ENCODE measurements at regions not wholly inside any gene's neighbourhood (a gene's known extent, or its start where the extent isn't known, plus 50 kb on each side); places are given as distances from the start of the nearest gene placed in this dataset.

GRCh38 chr11:20311444-20311843 is 52.1 kb upstream of the HTATIP2 start:
- CTCF ChIA-PET, result no interaction called here
- DNase-seq (ENCODE audit: extremely low spot score), result no peak
- TF ChIP-seq ZNF384 (IDR thresholded peaks at IDR 0.05) (no peak), CTBP1 (IDR thresholded peaks at IDR 0.05; ENCODE audit: borderline replicate concordance) (no peak), PKNOX1 (IDR thresholded peaks at IDR 0.05) (no peak), FOXM1 (IDR thresholded peaks at IDR 0.05; ENCODE audit: borderline replicate concordance) (no peak), SP1 (IDR thresholded peaks at IDR 0.05) (no peak), ARNT (IDR thresholded peaks at IDR 0.05) (no peak), ELF4 (IDR thresholded peaks at IDR 0.05) (no peak), NFRKB (IDR thresholded peaks at IDR 0.05) (no peak), FOXK2 (IDR thresholded peaks at IDR 0.05) (no peak), L3MBTL2 (conservative IDR thresholded peaks at IDR 0.05) (no peak), LEF1 (IDR thresholded peaks at IDR 0.05; ENCODE audit: borderline replicate concordance) (no peak), SUZ12 (IDR thresholded peaks at IDR 0.05) (no peak), FOXA1 (IDR thresholded peaks at IDR 0.05) (no peak), HDGF (IDR thresholded peaks at IDR 0.05; ENCODE audit: borderline replicate concordance) (no peak)
- POLR2A ChIA-PET, result no interaction called here

GRCh38 chr11:20310596-20311394 is 52.7 kb upstream of the HTATIP2 start:
- no peak for DNase-seq (ENCODE audit: extremely low spot score)
- TF ChIP-seq ARNT (IDR thresholded peaks at IDR 0.05), result no peak
- no peak for TF ChIP-seq SP1 (IDR thresholded peaks at IDR 0.05)
- ChIA-PET POLR2A (no interaction called here), CTCF (no interaction called here)

- TF ChIP-seq SUZ12 (IDR thresholded peaks at IDR 0.05) (no peak), FOXM1 (IDR thresholded peaks at IDR 0.05; ENCODE audit: borderline replicate concordance) (no peak), LEF1 (IDR thresholded peaks at IDR 0.05; ENCODE audit: borderline replicate concordance) (no peak), ELF4 (IDR thresholded peaks at IDR 0.05) (no peak), ZNF384 (IDR thresholded peaks at IDR 0.05) (no peak), TARDBP (IDR thresholded peaks at IDR 0.05) (no peak), SP1 (IDR thresholded peaks at IDR 0.05) (no peak), CTBP1 (IDR thresholded peaks at IDR 0.05; ENCODE audit: borderline replicate concordance) (no peak), ARNT (IDR thresholded peaks at IDR 0.05) (no peak), NFRKB (IDR thresholded peaks at IDR 0.05) (no peak), BHLHE40 (IDR thresholded peaks at IDR 0.05; ENCODE audit: borderline replicate concordance) (no peak), PKNOX1 (IDR thresholded peaks at IDR 0.05) (no peak), L3MBTL2 (conservative IDR thresholded peaks at IDR 0.05) (no peak), HDGF (IDR thresholded peaks at IDR 0.05; ENCODE audit: borderline replicate concordance) (no peak)
- POLR2A ChIA-PET, result no interaction called here
- CTCF ChIA-PET, result no interaction called here
- no peak for DNase-seq (ENCODE audit: extremely low spot score)
These were observed 53.4 kb upstream of the HTATIP2 start for GRCh38 chr11:20310137-20310536.

GRCh38 chr11:20309231-20310025 is 54.1 kb upstream of the HTATIP2 start:
- CTCF ChIA-PET, result no interaction called here
- POLR2A ChIA-PET, result no interaction called here
- TF ChIP-seq FOXK2 (IDR thresholded peaks at IDR 0.05) (no peak), PKNOX1 (IDR thresholded peaks at IDR 0.05) (no peak), FOXA1 (IDR thresholded peaks at IDR 0.05) (no peak), FOXM1 (IDR thresholded peaks at IDR 0.05; ENCODE audit: borderline replicate concordance) (no peak), LEF1 (IDR thresholded peaks at IDR 0.05; ENCODE audit: borderline replicate concordance) (no peak), SP1 (IDR thresholded peaks at IDR 0.05) (no peak), ELF4 (IDR thresholded peaks at IDR 0.05) (no peak), ARNT (IDR thresholded peaks at IDR 0.05) (no peak)
- DNase-seq (ENCODE audit: extremely low spot score), result no peak

GRCh38 chr11:20308601-20309000 is 54.9 kb upstream of the HTATIP2 start:
- no peak for TF ChIP-seq CTBP1 (IDR thresholded peaks at IDR 0.05; ENCODE audit: borderline replicate concordance)
- TF ChIP-seq ELF4 (IDR thresholded peaks at IDR 0.05), result no peak
- no peak for TF ChIP-seq L3MBTL2 (conservative IDR thresholded peaks at IDR 0.05)
- no peak for TF ChIP-seq FOXA1 (IDR thresholded peaks at IDR 0.05)
- no peak for TF ChIP-seq ARNT (IDR thresholded peaks at IDR 0.05)
- TF ChIP-seq HDGF (IDR thresholded peaks at IDR 0.05; ENCODE audit: borderline replicate concordance), result no peak
- no peak for TF ChIP-seq SUZ12 (IDR thresholded peaks at IDR 0.05)
- TF ChIP-seq SP1 (IDR thresholded peaks at IDR 0.05), result no peak
- no peak for TF ChIP-seq FOXK2 (IDR thresholded peaks at IDR 0.05)
- TF ChIP-seq BHLHE40 (IDR thresholded peaks at IDR 0.05; ENCODE audit: borderline replicate concordance), result no peak
- TF ChIP-seq NFRKB (IDR thresholded peaks at IDR 0.05), result no peak
- TF ChIP-seq TARDBP (IDR thresholded peaks at IDR 0.05), result no peak
- TF ChIP-seq FOXM1 (IDR thresholded peaks at IDR 0.05; ENCODE audit: borderline replicate concordance), result no peak
- no peak for TF ChIP-seq PKNOX1 (IDR thresholded peaks at IDR 0.05)
- TF ChIP-seq LEF1 (IDR thresholded peaks at IDR 0.05; ENCODE audit: borderline replicate concordance), result no peak
- no peak for TF ChIP-seq ZNF384 (IDR thresholded peaks at IDR 0.05)
- CTCF ChIA-PET, result no interaction called here
- POLR2A ChIA-PET, result no interaction called here

More at GRCh38 chr11:20308601-20309000, 54.9 kb upstream of the HTATIP2 start:
- no peak for DNase-seq (ENCODE audit: extremely low spot score)

All from HEK293T (cell line).